ENCODE measurements at regions not wholly inside any gene's neighbourhood (a gene's known extent, or its start where the extent isn't known, plus 50 kb on each side); places are given as distances from the start of the nearest gene placed in this dataset.

DNA sequence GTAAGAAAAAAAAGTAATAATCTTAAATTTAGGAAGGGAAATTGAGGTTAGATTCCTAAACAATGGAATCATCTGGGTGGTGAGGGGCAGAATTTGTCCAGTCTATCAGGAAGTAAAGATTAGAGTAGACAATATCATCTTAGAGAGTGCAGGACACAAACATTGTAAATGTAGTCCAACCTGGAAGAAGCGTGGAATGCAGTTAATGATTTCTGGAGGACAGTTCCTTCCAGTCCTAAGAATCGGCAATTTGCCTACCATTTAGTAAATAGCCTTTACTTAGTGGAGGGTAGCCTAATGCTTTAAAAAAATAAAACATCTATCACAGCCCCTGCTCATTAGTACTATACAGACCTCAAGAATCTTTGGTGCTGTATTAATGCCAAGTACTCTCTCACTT, 147.5 kb upstream of the TTC29 start:
- TF ChIP-seq CTCF (IDR thresholded peaks at IDR 0.05) (no peak), POLR2A (IDR thresholded peaks at IDR 0.05) (no peak)
